Thymus (tissue), 11 donors: ENCODE measurements at regions not wholly inside any gene's neighbourhood (a gene's known extent, or its start where the extent isn't known, plus 50 kb on each side); places are given as distances from the start of the nearest gene placed in this dataset.
A peak's percentile ranks its signal among the peaks of the same experiment; 100 is the strongest.

ENCODE experiments used
- DNase-seq, 9 donors: peaks; one replicate each; pipeline ENCODE4 v3.0.0-alpha.2; 2013; ENCODE audit warnings: low spot score in 9 of 9, low read depth in 6 of 9, missing footprints in 1 of 9
- H3K27ac ChIP-seq, 2 donors: one replicate each; pipeline ENCODE4 v1.5.1; 2013; ENCODE audit warnings: control low read depth in 1 of 2, low read depth in 1 of 2, low read length in 1 of 2, mild to moderate bottlenecking in 1 of 2, moderate library complexity in 1 of 2
- H3K27me3 ChIP-seq, 2 donors: one replicate each; pipeline ENCODE4 v1.5.1; 2013; ENCODE audit warnings: low read length in 1 of 2; ENCODE audit not compliant: control insufficient read depth in 2 of 2, insufficient read depth in 1 of 2
- H3K36me3 ChIP-seq, 2 donors: one replicate each; pipeline ENCODE4 v1.5.1; 2013; ENCODE audit warnings: low read length in 1 of 2, mild to moderate bottlenecking in 1 of 2, moderate library complexity in 1 of 2; ENCODE audit not compliant: control insufficient read depth in 2 of 2, insufficient read depth in 2 of 2
- H3K4me1 ChIP-seq, 2 donors: one replicate each; pipeline ENCODE4 v1.5.1; 2013; ENCODE audit warnings: low read length in 2 of 2; ENCODE audit not compliant: control insufficient read depth in 2 of 2, insufficient read depth in 2 of 2
- H3K4me3 ChIP-seq, 2 donors: one replicate each; pipeline ENCODE4 v1.5.1; 2013; ENCODE audit warnings: low read length in 2 of 2, control low read depth in 1 of 2, mild to moderate bottlenecking in 1 of 2
- H3K9me3 ChIP-seq, 2 donors: one replicate each; pipeline ENCODE4 v1.5.1; 2013; ENCODE audit warnings: low read length in 1 of 2, mild to moderate bottlenecking in 1 of 2; ENCODE audit not compliant: control insufficient read depth in 2 of 2, insufficient read depth in 1 of 2
- WGBS: extraction: QIAGEN DNeasy Blood & Tissue Kit; methylation state at CpG from one replicate; pipeline ENCODE4 v1.1.7; 2013; 5-methylcytosine and 5-hydroxymethylcytosine counted together
- donor health status: healthy.

DNA sequence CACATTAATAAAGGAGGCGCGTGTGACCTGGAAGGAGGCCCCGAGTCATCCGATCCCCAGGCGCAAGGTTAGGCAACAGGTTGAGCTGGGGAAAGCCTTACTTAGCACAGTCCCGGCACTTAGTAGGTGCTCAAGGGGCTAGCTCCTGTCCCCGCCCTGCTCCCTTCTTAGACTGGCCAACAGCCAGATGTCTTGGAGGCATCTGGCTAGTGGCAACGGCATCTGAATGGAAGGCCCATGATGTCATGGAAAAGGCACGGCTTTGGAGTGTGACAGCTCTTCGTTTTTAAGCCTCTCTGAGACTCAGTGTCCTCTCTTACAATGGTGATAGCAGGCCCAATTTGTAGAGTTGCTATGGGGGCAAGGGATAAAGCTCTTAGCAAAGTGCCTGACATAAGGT, 258.3 kb downstream of the CYRIA start:
- Histone ChIP-seq H3K9me3 (no peaks in the 10 kb centered on the region), H3K4me3 (no peak overlapping the region), H3K36me3 (no peaks in the 10 kb centered on the region), H3K27ac (no peak overlapping the region), H3K27me3 (no peaks in the 10 kb centered on the region), H3K4me1 (no peaks in the 10 kb centered on the region)
- DNase-seq: no peak
- 96% methylated on average over 10 of the region's 10 CpGs for WGBS

DNA sequence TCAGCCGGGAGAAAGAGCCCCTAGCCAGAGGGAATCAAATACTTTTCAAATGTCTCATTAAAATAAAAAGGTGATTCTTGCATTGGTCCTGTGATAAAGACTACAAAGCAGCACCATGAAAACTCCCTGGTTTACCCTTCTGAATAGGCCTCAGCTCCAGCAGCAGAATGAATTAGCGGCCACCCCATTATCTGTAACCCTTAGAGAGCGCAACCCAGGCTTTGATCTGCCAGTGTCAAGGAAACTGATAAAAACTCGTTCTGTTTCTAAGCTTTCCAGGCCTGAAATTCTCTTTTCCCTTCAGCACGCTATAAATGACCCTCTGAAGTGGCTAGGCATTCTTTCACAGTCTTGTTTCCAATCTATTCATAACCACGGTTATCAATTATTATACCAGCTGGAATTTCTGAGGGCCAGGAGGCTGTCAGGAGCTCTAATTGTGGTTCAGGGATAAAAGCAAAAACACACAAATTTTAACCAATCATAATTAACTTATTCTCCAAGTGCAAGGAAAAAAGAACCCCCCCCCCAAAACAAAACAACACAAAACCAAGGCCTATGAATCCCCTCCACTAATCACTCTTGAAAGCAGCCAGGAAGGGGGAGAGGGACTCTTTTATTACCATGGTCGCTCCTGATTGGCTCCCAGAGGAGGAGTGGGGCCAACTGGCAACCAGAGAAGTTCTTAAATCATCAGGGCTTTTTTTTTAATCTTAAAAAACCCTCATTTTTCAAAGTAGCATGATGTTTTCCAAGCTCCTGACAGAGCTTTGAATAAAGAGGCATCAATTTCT, 258.9 kb downstream of the CYRIA start:
- no peak overlapping the region for H3K27ac ChIP-seq
- WGBS: 90% methylated on average over 7 of the region's 7 CpGs
- no peaks in the 10 kb centered on the region for H3K36me3 ChIP-seq
- no peaks in the 10 kb centered on the region for H3K27me3 ChIP-seq
- H3K4me1 ChIP-seq: no peaks in the 10 kb centered on the region
- DNase-seq: no peak
- H3K4me3 ChIP-seq: no peak overlapping the region
- H3K9me3 ChIP-seq: no peaks in the 10 kb centered on the region

DNA sequence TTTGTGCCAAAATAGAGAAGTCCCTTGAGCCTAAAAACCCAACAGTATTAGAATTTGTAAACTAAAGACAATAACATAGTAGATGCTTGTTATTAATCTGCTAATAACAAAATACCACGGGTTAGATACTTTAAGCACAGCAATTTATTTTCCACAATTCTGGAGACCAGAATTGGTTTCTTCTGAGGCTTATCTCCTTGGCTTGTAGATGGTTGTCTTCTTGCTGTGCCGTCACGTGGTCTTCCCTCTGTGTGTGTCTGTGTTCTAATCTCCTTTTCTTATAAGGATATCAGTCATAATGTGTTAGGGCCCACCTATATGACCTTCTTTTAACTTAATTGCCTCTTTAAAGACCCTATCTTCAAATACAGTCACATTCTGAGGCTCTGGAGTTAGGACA, 260.1 kb downstream of the CYRIA start:
- 95% methylated on average over 3 of the region's 3 CpGs for WGBS
- no peak overlapping the region for H3K4me3 ChIP-seq
- H3K4me1 ChIP-seq: no peaks in the 10 kb centered on the region
- no peaks in the 10 kb centered on the region for H3K9me3 ChIP-seq
- H3K27me3 ChIP-seq: no peaks in the 10 kb centered on the region
- no peaks in the 10 kb centered on the region for H3K36me3 ChIP-seq
- no peak for DNase-seq
- H3K27ac ChIP-seq: no peak overlapping the region

DNA sequence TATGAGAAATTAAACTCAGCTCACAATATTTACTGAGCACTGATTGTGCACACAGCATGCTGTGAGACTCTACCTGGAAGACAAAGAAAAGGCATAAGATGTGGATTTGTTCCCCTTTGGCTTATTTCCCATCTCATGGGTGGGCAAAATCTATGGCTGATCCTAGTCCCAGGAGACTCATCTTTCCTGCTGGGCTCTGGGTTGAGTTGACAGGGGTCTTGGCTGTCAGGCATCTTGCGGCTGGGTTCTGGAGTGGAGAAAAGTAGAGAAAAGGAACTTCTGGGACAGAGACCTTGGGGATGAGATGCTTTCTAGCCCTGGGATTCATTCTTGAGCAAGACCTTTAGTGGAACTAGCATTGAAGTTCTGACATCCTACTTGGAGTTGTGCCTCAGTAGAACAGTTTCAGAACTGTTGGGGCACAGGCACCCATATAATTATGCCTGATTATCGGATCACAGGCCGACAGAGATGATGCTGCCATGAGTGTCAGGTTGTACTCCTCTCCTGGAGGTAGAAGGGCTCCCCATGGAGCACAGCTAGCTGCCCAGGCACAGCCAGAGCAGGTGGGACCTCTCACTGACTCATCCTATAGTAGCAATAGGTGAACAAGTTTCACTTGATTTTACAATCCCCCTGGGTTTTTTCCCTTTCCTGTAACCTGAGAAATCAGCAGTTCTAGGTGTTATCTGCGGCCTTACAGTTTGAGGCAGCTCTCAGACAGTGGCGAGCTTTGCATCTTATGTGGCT, 260.9 kb downstream of the CYRIA start:
- 92% methylated on average over 5 of the region's 5 CpGs for WGBS
- H3K27me3 ChIP-seq: no peaks in the 10 kb centered on the region
- no peak for DNase-seq
- H3K36me3 ChIP-seq: no peaks in the 10 kb centered on the region
- H3K4me1 ChIP-seq: no peaks in the 10 kb centered on the region
- H3K27ac ChIP-seq: no peak overlapping the region
- no peak overlapping the region for H3K4me3 ChIP-seq
- no peaks in the 10 kb centered on the region for H3K9me3 ChIP-seq

GRCh38 chr2:16404146-16404545, 261.5 kb downstream of the CYRIA start:
- H3K4me3 ChIP-seq: no peak overlapping the region
- no peaks in the 10 kb centered on the region for H3K36me3 ChIP-seq
- H3K4me1 ChIP-seq: no peaks in the 10 kb centered on the region
- 91% methylated on average over 3 of the region's 3 CpGs for WGBS
- no peaks in the 10 kb centered on the region for H3K9me3 ChIP-seq
- no peaks in the 10 kb centered on the region for H3K27me3 ChIP-seq
- no peak overlapping the region for H3K27ac ChIP-seq
- DNase-seq: no peak

DNA sequence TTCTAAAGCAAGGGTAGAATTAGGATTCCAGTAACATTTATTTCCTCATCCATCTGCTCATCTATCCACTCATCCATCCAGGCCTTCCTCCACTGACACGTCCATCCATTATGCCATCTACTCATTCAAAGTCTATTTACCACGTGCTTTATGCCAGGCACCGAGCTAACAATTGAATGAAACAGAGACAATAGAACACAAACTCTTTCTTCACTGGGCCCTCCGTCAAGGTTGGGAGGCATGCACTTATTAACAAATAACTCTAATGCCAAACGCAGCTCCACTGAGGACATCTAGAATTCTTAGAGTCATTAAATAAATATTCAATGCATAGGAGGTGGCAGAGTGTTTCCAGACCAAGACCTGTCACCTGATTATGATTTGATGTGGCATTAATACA, 262.7 kb downstream of the CYRIA start:
- Histone ChIP-seq H3K36me3 (no peaks in the 10 kb centered on the region), H3K4me1 (no peaks in the 10 kb centered on the region), H3K27me3 (no peaks in the 10 kb centered on the region), H3K27ac (no peak overlapping the region), H3K4me3 (no peak overlapping the region), H3K9me3 (no peaks in the 10 kb centered on the region)
- 94% methylated on average over 5 of the region's 5 CpGs for WGBS
- no peak for DNase-seq

- no peaks in the 10 kb centered on the region for H3K27me3 ChIP-seq
- no peak overlapping the region for H3K4me3 ChIP-seq
- no peak overlapping the region for H3K27ac ChIP-seq
- no peaks in the 10 kb centered on the region for H3K36me3 ChIP-seq
- H3K4me1 ChIP-seq: no peaks in the 10 kb centered on the region
- no peaks in the 10 kb centered on the region for H3K9me3 ChIP-seq
- no peak for DNase-seq
- 94% methylated on average over 7 of the region's 7 CpGs for WGBS
These were observed 263.8 kb downstream of the CYRIA start for GRCh38 chr2:16401761-16402300.

DNA sequence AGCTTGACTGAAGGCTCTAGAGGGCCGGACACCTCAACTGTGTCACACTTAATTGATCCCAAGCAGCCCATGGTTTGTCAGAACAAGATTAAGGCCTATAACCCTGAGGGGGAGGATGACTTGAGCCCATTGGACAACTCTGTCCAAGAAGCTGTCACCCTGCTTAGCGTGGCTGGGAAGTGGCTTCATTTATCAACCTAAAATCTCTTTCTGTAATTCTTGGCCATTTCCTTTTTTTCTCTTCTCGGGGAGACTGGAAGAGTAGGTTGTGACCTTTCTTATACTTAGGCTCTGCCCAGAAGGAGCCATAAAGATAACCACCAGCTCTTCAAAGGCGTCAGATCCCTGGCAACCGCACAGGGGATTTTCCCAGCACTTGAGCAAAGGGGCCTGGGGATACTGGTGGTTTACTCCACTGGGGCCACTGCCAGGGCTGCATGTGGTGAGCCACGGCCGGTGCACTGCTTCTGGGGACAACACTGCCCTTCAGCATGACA, 265.5 kb downstream of the CYRIA start:
- Histone ChIP-seq H3K36me3 (no peaks in the 10 kb centered on the region), H3K27me3 (no peaks in the 10 kb centered on the region), H3K4me1 (no peaks in the 10 kb centered on the region), H3K9me3 (no peaks in the 10 kb centered on the region), H3K27ac (no peak overlapping the region), H3K4me3 (no peak overlapping the region)
- 90% methylated on average over 7 of the region's 7 CpGs for WGBS
- DNase-seq: peak in 1 of 9 donors; percentile 12

- no peaks in the 10 kb centered on the region for H3K27me3 ChIP-seq
- 96% methylated on average over 2 of the region's 2 CpGs for WGBS
- no peak for DNase-seq
These were observed 267.1 kb downstream of the CYRIA start for GRCh38 chr2:16398486-16399043.

More at GRCh38 chr2:16398486-16399043, 267.1 kb downstream of the CYRIA start:
- Histone ChIP-seq H3K9me3 (no peaks in the 10 kb centered on the region), H3K4me1 (no peaks in the 10 kb centered on the region), H3K36me3 (no peaks in the 10 kb centered on the region), H3K27ac (no peak overlapping the region), H3K4me3 (no peak overlapping the region)
